H1 (cell line): ENCODE measurements at regions not wholly inside any gene's neighbourhood (a gene's known extent, or its start where the extent isn't known, plus 50 kb on each side); places are given as distances from the start of the nearest gene placed in this dataset.

ENCODE experiments used
- CTCF ChIA-PET: fragments of 300-600 bp; sonication (Branson Sonifier 250); formaldehyde crosslinking; loops from one replicate; lab custom pipeline; 2021; ENCODE audit not compliant: partially characterized antibody; lab: Charles Lee
- POLR2A ChIA-PET: fragments of 300-600 bp; sonication (Branson Sonifier 250); formaldehyde crosslinking; loops from one replicate; lab custom pipeline; 2021; ENCODE audit warnings: inconsistent platforms; ENCODE audit not compliant: partially characterized antibody; lab: Charles Lee
- DNase-seq, 2 experiments: peaks; one replicate each; pipeline versions ENCODE4 v3.0.0 to v3.0.0-alpha.2; 2010 to 2022; ENCODE audit warnings: low spot score in 2 of 2, low read depth in 1 of 2, mixed read lengths in 1 of 2
- FAIRE-seq: peaks from 2 replicates; lab custom pipeline; 2011; peaks lifted over from hg19 to GRCh38; lab: Jason Lieb, UNC
- H2AFZ ChIP-seq: 2 replicates; pipeline ENCODE4 v1.8.1; 2012; ENCODE audit warnings: low read length, inconsistent platforms
- H2AK5ac ChIP-seq: 2 replicates; pipeline ENCODE4 v1.6.1; 2013; ENCODE audit warnings: low read depth, low read length
- H2BK120ac ChIP-seq: replicated peaks from 2 replicates; pipeline ENCODE3; 2013; ENCODE audit warnings: low read depth, low read length, inconsistent platforms
- H2BK12ac ChIP-seq: 2 replicates; pipeline ENCODE4 v1.6.1; 2013; ENCODE audit warnings: low read depth, low read length
- H2BK15ac ChIP-seq: 2 replicates; pipeline ENCODE4 v1.6.1; 2013; ENCODE audit warnings: low read length
- H2BK20ac ChIP-seq: 2 replicates; pipeline ENCODE4 v1.6.1; 2013; ENCODE audit warnings: low read length
- H2BK5ac ChIP-seq: 2 replicates; pipeline ENCODE4 v1.6.1; 2013; ENCODE audit warnings: low read depth, low read length
- H3K14ac ChIP-seq: 2 replicates; pipeline ENCODE4 v1.6.1; 2013; ENCODE audit warnings: inconsistent platforms; ENCODE audit not compliant: insufficient read length
- H3K18ac ChIP-seq: 2 replicates; pipeline ENCODE4 v1.6.1; 2013; ENCODE audit warnings: low read length; ENCODE audit errors: extremely low read depth
- H3K23ac ChIP-seq: 2 replicates; pipeline ENCODE4 v1.6.1; 2013; ENCODE audit warnings: inconsistent platforms; ENCODE audit not compliant: insufficient read length
- H3K23me2 ChIP-seq: 2 replicates; pipeline ENCODE4 v1.6.1; 2013; ENCODE audit warnings: low read depth, low read length
- H3K27ac ChIP-seq: 2 replicates; pipeline ENCODE4 v1.6.1; 2011; ENCODE audit warnings: low read depth, low read length, inconsistent platforms
- H3K27me3 ChIP-seq, 4 experiments: replicated peaks in 1 of 4; 1 replicate in 1 of 4; 2 replicates in 3 of 4; pipeline versions ENCODE4 v1.6.1 to v1.8.1; 2011 to 2013; ENCODE audit warnings: low read length in 3 of 4, mild to moderate bottlenecking in 3 of 4, inconsistent platforms in 2 of 4, mixed read lengths in 2 of 4, moderate library complexity in 1 of 4; ENCODE audit not compliant: control insufficient read depth in 3 of 4, insufficient read depth in 3 of 4; ENCODE audit errors: extremely low read depth in 1 of 4
- H3K36me3 ChIP-seq, 4 experiments: 2 replicates each; pipeline versions ENCODE4 v1.6.1 to v1.8.1; 2011 to 2013; ENCODE audit warnings: mild to moderate bottlenecking in 4 of 4, low read length in 3 of 4, moderate library complexity in 2 of 4, control low read depth in 1 of 4, inconsistent platforms in 1 of 4; ENCODE audit not compliant: insufficient read depth in 4 of 4, control insufficient read depth in 2 of 4
- H3K4ac ChIP-seq: replicated peaks from 2 replicates; pipeline ENCODE3; 2013; ENCODE audit warnings: low read length, low read depth, mixed read lengths, inconsistent platforms; ENCODE audit not compliant: insufficient read length
- H3K4me1 ChIP-seq, 4 experiments: replicated peaks in 1 of 4; 1 replicate in 1 of 4; 2 replicates in 3 of 4; pipeline versions ENCODE4 v1.6.1 to v1.8.1; 2011 to 2013; ENCODE audit warnings: low read length in 3 of 4, inconsistent platforms in 2 of 4, mixed read lengths in 1 of 4; ENCODE audit not compliant: insufficient read depth in 4 of 4, control insufficient read depth in 3 of 4
- H3K4me2 ChIP-seq, 2 experiments: 2 replicates each; pipeline versions ENCODE4 v1.6.1 to v1.8.1; 2011 to 2013; ENCODE audit warnings: low read depth in 2 of 2, low read length in 2 of 2, control low read depth in 1 of 2, inconsistent platforms in 1 of 2, mild to moderate bottlenecking in 1 of 2; ENCODE audit not compliant: insufficient read depth in 1 of 2
- H3K4me3 ChIP-seq, 4 experiments: fragments of 200-600, 300-600 bp in 1 of 4; sonication (generic), shearing (Covaris generic), sonication (Bioruptor Twin) in 1 of 4; 2 replicates each; pipeline versions ENCODE4 v1.5.1 to v1.8.1; 2011 to 2016; ENCODE audit warnings: low read length in 4 of 4, low read depth in 3 of 4, control low read depth in 2 of 4, inconsistent platforms in 2 of 4, mild to moderate bottlenecking in 2 of 4, mixed read lengths in 1 of 4, moderate library complexity in 1 of 4; ENCODE audit not compliant: insufficient read depth in 2 of 4; ENCODE audit errors: extremely low read depth in 1 of 4
- H3K56ac ChIP-seq: replicated peaks from 2 replicates; pipeline ENCODE3; 2013; ENCODE audit warnings: low read depth, mild to moderate bottlenecking, mixed read lengths, low read length, inconsistent platforms; ENCODE audit not compliant: insufficient read length
- H3K79me1 ChIP-seq: 2 replicates; pipeline ENCODE4 v1.6.1; 2013; ENCODE audit warnings: low read depth, low read length, control low read depth
- H3K79me2 ChIP-seq, 2 experiments: 2 replicates each; pipeline versions ENCODE4 v1.6.1 to v1.8.1; 2012 to 2013; ENCODE audit warnings: low read length in 2 of 2, mild to moderate bottlenecking in 2 of 2, inconsistent platforms in 1 of 2; ENCODE audit not compliant: insufficient read depth in 2 of 2, control insufficient read depth in 1 of 2
- H3K9ac ChIP-seq, 4 experiments: replicated peaks in 1 of 4; 1 replicate in 1 of 4; 2 replicates in 3 of 4; pipeline versions ENCODE4 v1.6.1 to v1.8.1; 2011 to 2013; ENCODE audit warnings: low read depth in 3 of 4, low read length in 3 of 4, control low read depth in 2 of 4, mild to moderate bottlenecking in 2 of 4, moderate library complexity in 2 of 4, inconsistent platforms in 1 of 4; ENCODE audit errors: extremely low read depth in 1 of 4
- H3K9me3 ChIP-seq, 2 experiments: 2 replicates each; pipeline versions ENCODE4 v1.6.1 to v1.8.1; 2012 to 2013; ENCODE audit warnings: mild to moderate bottlenecking in 2 of 2, moderate library complexity in 2 of 2, control low read depth in 1 of 2, inconsistent platforms in 1 of 2, low read depth in 1 of 2, low read length in 1 of 2, mixed read lengths in 1 of 2; ENCODE audit not compliant: insufficient read depth in 2 of 2
- H4K20me1 ChIP-seq, 2 experiments: replicated peaks in 1 of 2; 2 replicates each; pipeline versions ENCODE3 to v1.8.1; 2011 to 2013; ENCODE audit warnings: inconsistent platforms in 2 of 2, low read length in 2 of 2, mild to moderate bottlenecking in 1 of 2; ENCODE audit not compliant: insufficient read depth in 2 of 2, control insufficient read depth in 1 of 2
- H4K5ac ChIP-seq: 2 replicates; pipeline ENCODE4 v1.6.1; 2013; ENCODE audit warnings: low read length, low read depth, mixed read lengths, inconsistent platforms; ENCODE audit not compliant: insufficient read length
- H4K8ac ChIP-seq: 2 replicates; pipeline ENCODE4 v1.8.0; 2013; ENCODE audit warnings: mild to moderate bottlenecking, moderate library complexity, low read length, inconsistent platforms; ENCODE audit not compliant: insufficient read depth; ENCODE audit errors: extremely low read depth
- H4K91ac ChIP-seq: replicated peaks from 2 replicates; pipeline ENCODE3; 2013; ENCODE audit warnings: low read length, mixed read lengths, inconsistent platforms; ENCODE audit not compliant: insufficient read length
- BCL11A ChIP-seq, 2 experiments: IDR thresholded peaks; one replicate each; pipeline ENCODE4 v1.6.1; 2011; ENCODE audit warnings: low read depth in 2 of 2, low read length in 2 of 2, mild to moderate bottlenecking in 2 of 2
- KDM4A ChIP-seq: IDR thresholded peaks from one replicate; pipeline ENCODE4 v1.7.1; 2012; ENCODE audit warnings: low read depth, mild to moderate bottlenecking, moderate library complexity, low read length, inconsistent platforms; ENCODE audit not compliant: severe bottlenecking
- RAD21 ChIP-seq, 2 experiments: IDR thresholded peaks in 1 of 2; conservative IDR thresholded peaks in 1 of 2; 2 replicates each; pipeline ENCODE4 v1.6.1; 2011; ENCODE audit warnings: low read depth in 2 of 2, low read length in 2 of 2, improper control_type of control experiment in 1 of 2, inconsistent platforms in 1 of 2, mild to moderate bottlenecking in 1 of 2, moderate library complexity in 1 of 2
- SRF ChIP-seq: IDR thresholded peaks from 2 replicates; pipeline ENCODE4 v1.6.1; 2011; ENCODE audit warnings: mild to moderate bottlenecking, low read depth, low read length, moderate library complexity
- WGBS, 2 experiments: shearing (Covaris generic) in 1 of 2; methylation state at CpG; one replicate each; pipeline versions ENCODE4 v1.1.6 to v1.1.7; 2013 to 2015; ENCODE audit warnings: low lambda C conversion rate in 2 of 2, mixed read lengths in 2 of 2, inconsistent platforms in 1 of 2, low coverage in 1 of 2, missing lambda C conversion rate in 1 of 2; ENCODE audit not compliant: insufficient replicate concordance in 2 of 2, insufficient coverage in 1 of 2, insufficient read length in 1 of 2; ENCODE audit errors: extremely low coverage in 1 of 2, missing lambda C conversion rate in 1 of 2; 5-methylcytosine and 5-hydroxymethylcytosine counted together

- Histone ChIP-seq H3K4me3 (no peak overlapping the region), H3K56ac (no peak overlapping the region), H4K20me1 (no peaks in the 10 kb centered on the region), H3K79me2 (no peaks in the 10 kb centered on the region), H3K36me3 (no peaks in the 10 kb centered on the region), H2BK5ac (0 out of 2 replicates have a peak overlapping the region, but pooled peaks have one; percentile 4), H3K14ac (no peak overlapping the region), H3K4me1 (peaks cover 0 to 2% (median 0%) of the 10 kb centered on the region in 4 experiments; a peak in 1 of 7 replicates), H3K27ac (no peak overlapping the region), H4K5ac (no peak overlapping the region), H3K9me3 (no peaks in the 10 kb centered on the region), H2AK5ac (no peak overlapping the region), H2BK15ac (no peak overlapping the region), H2BK12ac (no peak overlapping the region), H2BK120ac (no peak overlapping the region), H3K27me3 (no peaks in the 10 kb centered on the region), H4K8ac (no peak overlapping the region), H2BK20ac (no peak overlapping the region; the same call in 1 of the 2 replicates), H3K9ac (no peak overlapping the region; a peak in 1 of 7 replicates), H3K18ac (no peak overlapping the region), H3K23me2 (no peaks in the 10 kb centered on the region)
- CTCF ChIA-PET: interaction anchor here (0.9 to 1.7 kb wide), 2 partner anchors 10 kb away, joined by 3 read pairs; no protein-coding TSS in a partner anchor
- TF ChIP-seq BCL11A (IDR thresholded peaks at IDR 0.05; ENCODE audit: low read depth in 2 of 2, low read length in 2 of 2): no peak
- TF ChIP-seq RAD21 (IDR thresholded peaks at IDR 0.05 in 1 of 2, conservative IDR thresholded peaks at IDR 0.05 in 1 of 2; ENCODE audit: low read depth in 2 of 2, low read length in 2 of 2): 0 out of 4 replicates have a peak, but pooled peaks of 1 of the 2 experiments have one; percentile 20
- no peak for TF ChIP-seq KDM4A
- 0 out of 2 replicates have a peak, but pooled peaks have one; percentile 18 for TF ChIP-seq SRF
- TF ChIP-seq, all 59 proteins: peak for 2
- Histone ChIP-seq H2AFZ (peak overlapping the region; percentile 56; the same call in 1 of the 2 replicates), H4K91ac (no peak overlapping the region), H3K4me2 (no peak overlapping the region), H3K4ac (no peak overlapping the region), H3K23ac (no peak overlapping the region), H3K79me1 (no peaks in the 10 kb centered on the region)
- FAIRE-seq (no peak), DNase-seq (no peak)
- POLR2A ChIA-PET: no interaction called here
- WGBS, 2 experiments: 72% methylated on average over 4 of the region's 4 CpGs; no CpG with 5 or more reads in 1 of the 2 experiments
These were observed 153.3 kb upstream of the LNX1 start for GRCh38 chr4:53744446-53745160.
